GM19455 (cell line): ENCODE measurements at regions not wholly inside any gene's neighbourhood (a gene's known extent, or its start where the extent isn't known, plus 50 kb on each side); places are given as distances from the start of the nearest gene placed in this dataset.
"Not testable (repeated sequence)": the region's sequence is repeated elsewhere in the genome, so short reads cannot be mapped to it uniquely, and the experiment has no call there.

Source experiments
- ATAC-seq: cut with Tn5 transposase; IDR thresholded peaks from one replicate; pipeline ENCODE4 v1.9.1; 2021; ENCODE audit not compliant: unreplicated experiment

- no peak for ATAC-seq
These were observed 68.8 kb downstream of the SSX7 start for GRCh38 chrX:52585892-52586291.

- no peak for ATAC-seq
These were observed 60.8 kb upstream of the XAGE1B start for GRCh38 chrX:52577464-52578173.

GRCh38 chrX:52576946-52577345 is 60.1 kb upstream of the XAGE1B start:
- ATAC-seq, result no peak

- ATAC-seq, result no peak
These were observed 59.6 kb upstream of the XAGE1B start for GRCh38 chrX:52576474-52576873.

GRCh38 chrX:52574416-52575275 is 57.8 kb upstream of the XAGE1B start:
- peak; percentile 68 for ATAC-seq

GRCh38 chrX:52568146-52568545 is 51.3 kb upstream of the XAGE1B start:
- not testable (repeated sequence) for ATAC-seq
